ENCODE measurements at regions not wholly inside any gene's neighbourhood (a gene's known extent, or its start where the extent isn't known, plus 50 kb on each side); places are given as distances from the start of the nearest gene placed in this dataset.

DNA sequence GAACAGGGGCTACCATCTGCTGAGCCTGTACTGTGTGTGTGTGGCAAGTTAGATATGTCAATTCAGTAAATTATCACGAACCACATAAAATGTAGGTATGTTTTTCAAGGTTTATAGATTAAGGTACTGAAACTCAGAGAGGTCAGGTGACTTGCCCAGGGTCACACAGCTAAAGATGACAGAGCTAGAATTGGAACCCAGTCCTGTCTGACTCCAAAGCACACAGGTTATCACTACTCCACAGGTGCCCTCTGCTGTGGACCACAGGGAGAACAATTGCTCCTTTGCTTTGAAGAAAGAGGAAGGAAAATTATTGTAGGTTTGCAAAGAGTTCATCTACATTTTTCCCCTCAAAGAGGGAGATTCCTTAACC, 229.7 kb upstream of the AGAP1 start:
- TF ChIP-seq, protein P1, sequence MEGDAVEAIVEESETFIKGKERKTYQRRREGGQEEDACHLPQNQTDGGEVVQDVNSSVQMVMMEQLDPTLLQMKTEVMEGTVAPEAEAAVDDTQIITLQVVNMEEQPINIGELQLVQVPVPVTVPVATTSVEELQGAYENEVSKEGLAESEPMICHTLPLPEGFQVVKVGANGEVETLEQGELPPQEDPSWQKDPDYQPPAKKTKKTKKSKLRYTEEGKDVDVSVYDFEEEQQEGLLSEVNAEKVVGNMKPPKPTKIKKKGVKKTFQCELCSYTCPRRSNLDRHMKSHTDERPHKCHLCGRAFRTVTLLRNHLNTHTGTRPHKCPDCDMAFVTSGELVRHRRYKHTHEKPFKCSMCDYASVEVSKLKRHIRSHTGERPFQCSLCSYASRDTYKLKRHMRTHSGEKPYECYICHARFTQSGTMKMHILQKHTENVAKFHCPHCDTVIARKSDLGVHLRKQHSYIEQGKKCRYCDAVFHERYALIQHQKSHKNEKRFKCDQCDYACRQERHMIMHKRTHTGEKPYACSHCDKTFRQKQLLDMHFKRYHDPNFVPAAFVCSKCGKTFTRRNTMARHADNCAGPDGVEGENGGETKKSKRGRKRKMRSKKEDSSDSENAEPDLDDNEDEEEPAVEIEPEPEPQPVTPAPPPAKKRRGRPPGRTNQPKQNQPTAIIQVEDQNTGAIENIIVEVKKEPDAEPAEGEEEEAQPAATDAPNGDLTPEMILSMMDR (IDR thresholded peaks at IDR 0.05): no peak
- TF ChIP-seq POLR2A (IDR thresholded peaks at IDR 0.05): no peak

All from testis (tissue), 2 donors.